HFF-Myc (cell line): ENCODE measurements at regions not wholly inside any gene's neighbourhood (a gene's known extent, or its start where the extent isn't known, plus 50 kb on each side); places are given as distances from the start of the nearest gene placed in this dataset.
"Not testable (repeated sequence)": the region's sequence is repeated elsewhere in the genome, so short reads cannot be mapped to it uniquely, and the experiment has no call there.

Experiments
- DNase-seq: peaks from one replicate; pipeline ENCODE4 v3.0.0-alpha.2; 2011; ENCODE audit warnings: low read depth; ENCODE audit errors: extremely low read depth
- H3K4me3 ChIP-seq: replicated peaks from 2 replicates; pipeline ENCODE4 v1.5.1; 2011; ENCODE audit warnings: low read depth, mild to moderate bottlenecking, control low read depth, low read length
- CTCF ChIP-seq: IDR thresholded peaks from 2 replicates; pipeline ENCODE4 v1.5.1; 2012; ENCODE audit warnings: mild to moderate bottlenecking, low read depth, low read length, control low read depth; ENCODE audit errors: missing control alignments

GRCh38 chr9:105021917-105022316 lies 94.0 kb upstream of the ABCA1 start:
- no peak overlapping the region for H3K4me3 ChIP-seq
- no peak for DNase-seq
- TF ChIP-seq CTCF: no peak

GRCh38 chr9:105022545-105022944 lies 94.6 kb upstream of the ABCA1 start:
- not testable (repeated sequence) for H3K4me3 ChIP-seq, DNase-seq

GRCh38 chr9:105023788-105024187 lies 95.8 kb upstream of the ABCA1 start:
- no peak overlapping the region for H3K4me3 ChIP-seq
- no peak for TF ChIP-seq CTCF
- DNase-seq: no peak

- H3K4me3 ChIP-seq: no peak overlapping the region
- no peak for TF ChIP-seq CTCF
- DNase-seq: no peak
Measured at GRCh38 chr9:105024529-105024928, 96.6 kb upstream of the ABCA1 start.

GRCh38 chr9:105026451-105026850 lies 98.5 kb upstream of the ABCA1 start:
- DNase-seq: no peak
- no peak for TF ChIP-seq CTCF
- H3K4me3 ChIP-seq: no peak overlapping the region

- no peak for DNase-seq
- H3K4me3 ChIP-seq: no peak overlapping the region
- TF ChIP-seq CTCF: no peak
Measured at GRCh38 chr9:105027084-105027483, 99.1 kb upstream of the ABCA1 start.

- no peak for TF ChIP-seq CTCF
- DNase-seq: no peak
- H3K4me3 ChIP-seq: no peak overlapping the region
Measured at GRCh38 chr9:105030285-105030684, 102.3 kb upstream of the ABCA1 start.
